H1 (cell line): ENCODE measurements at regions not wholly inside any gene's neighbourhood (a gene's known extent, or its start where the extent isn't known, plus 50 kb on each side); places are given as distances from the start of the nearest gene placed in this dataset.

ENCODE experiments used
- CTCF ChIA-PET: fragments of 300-600 bp; sonication (Branson Sonifier 250); formaldehyde crosslinking; loops from one replicate; lab custom pipeline; 2021; ENCODE audit not compliant: partially characterized antibody; lab: Charles Lee
- POLR2A ChIA-PET: fragments of 300-600 bp; sonication (Branson Sonifier 250); formaldehyde crosslinking; loops from one replicate; lab custom pipeline; 2021; ENCODE audit warnings: inconsistent platforms; ENCODE audit not compliant: partially characterized antibody; lab: Charles Lee
- DNase-seq, 2 experiments: peaks; one replicate each; pipeline versions ENCODE4 v3.0.0 to v3.0.0-alpha.2; 2010 to 2022; ENCODE audit warnings: low spot score in 2 of 2, low read depth in 1 of 2, mixed read lengths in 1 of 2
- FAIRE-seq: peaks from 2 replicates; lab custom pipeline; 2011; peaks lifted over from hg19 to GRCh38; lab: Jason Lieb, UNC
- H2AFZ ChIP-seq: 2 replicates; pipeline ENCODE4 v1.8.1; 2012; ENCODE audit warnings: low read length, inconsistent platforms
- H2AK5ac ChIP-seq: 2 replicates; pipeline ENCODE4 v1.6.1; 2013; ENCODE audit warnings: low read depth, low read length
- H2BK120ac ChIP-seq: replicated peaks from 2 replicates; pipeline ENCODE3; 2013; ENCODE audit warnings: low read depth, low read length, inconsistent platforms
- H2BK12ac ChIP-seq: 2 replicates; pipeline ENCODE4 v1.6.1; 2013; ENCODE audit warnings: low read depth, low read length
- H2BK15ac ChIP-seq: 2 replicates; pipeline ENCODE4 v1.6.1; 2013; ENCODE audit warnings: low read length
- H2BK20ac ChIP-seq: 2 replicates; pipeline ENCODE4 v1.6.1; 2013; ENCODE audit warnings: low read length
- H2BK5ac ChIP-seq: 2 replicates; pipeline ENCODE4 v1.6.1; 2013; ENCODE audit warnings: low read depth, low read length
- H3K14ac ChIP-seq: 2 replicates; pipeline ENCODE4 v1.6.1; 2013; ENCODE audit warnings: inconsistent platforms; ENCODE audit not compliant: insufficient read length
- H3K18ac ChIP-seq: 2 replicates; pipeline ENCODE4 v1.6.1; 2013; ENCODE audit warnings: low read length; ENCODE audit errors: extremely low read depth
- H3K23ac ChIP-seq: 2 replicates; pipeline ENCODE4 v1.6.1; 2013; ENCODE audit warnings: inconsistent platforms; ENCODE audit not compliant: insufficient read length
- H3K23me2 ChIP-seq: 2 replicates; pipeline ENCODE4 v1.6.1; 2013; ENCODE audit warnings: low read depth, low read length
- H3K27ac ChIP-seq: 2 replicates; pipeline ENCODE4 v1.6.1; 2011; ENCODE audit warnings: low read depth, low read length, inconsistent platforms
- H3K27me3 ChIP-seq, 4 experiments: replicated peaks in 1 of 4; 1 replicate in 1 of 4; 2 replicates in 3 of 4; pipeline versions ENCODE4 v1.6.1 to v1.8.1; 2011 to 2013; ENCODE audit warnings: low read length in 3 of 4, mild to moderate bottlenecking in 3 of 4, inconsistent platforms in 2 of 4, mixed read lengths in 2 of 4, moderate library complexity in 1 of 4; ENCODE audit not compliant: control insufficient read depth in 3 of 4, insufficient read depth in 3 of 4; ENCODE audit errors: extremely low read depth in 1 of 4
- H3K36me3 ChIP-seq, 4 experiments: 2 replicates each; pipeline versions ENCODE4 v1.6.1 to v1.8.1; 2011 to 2013; ENCODE audit warnings: mild to moderate bottlenecking in 4 of 4, low read length in 3 of 4, moderate library complexity in 2 of 4, control low read depth in 1 of 4, inconsistent platforms in 1 of 4; ENCODE audit not compliant: insufficient read depth in 4 of 4, control insufficient read depth in 2 of 4
- H3K4ac ChIP-seq: replicated peaks from 2 replicates; pipeline ENCODE3; 2013; ENCODE audit warnings: low read length, low read depth, mixed read lengths, inconsistent platforms; ENCODE audit not compliant: insufficient read length
- H3K4me1 ChIP-seq, 4 experiments: replicated peaks in 1 of 4; 1 replicate in 1 of 4; 2 replicates in 3 of 4; pipeline versions ENCODE4 v1.6.1 to v1.8.1; 2011 to 2013; ENCODE audit warnings: low read length in 3 of 4, inconsistent platforms in 2 of 4, mixed read lengths in 1 of 4; ENCODE audit not compliant: insufficient read depth in 4 of 4, control insufficient read depth in 3 of 4
- H3K4me2 ChIP-seq, 2 experiments: 2 replicates each; pipeline versions ENCODE4 v1.6.1 to v1.8.1; 2011 to 2013; ENCODE audit warnings: low read depth in 2 of 2, low read length in 2 of 2, control low read depth in 1 of 2, inconsistent platforms in 1 of 2, mild to moderate bottlenecking in 1 of 2; ENCODE audit not compliant: insufficient read depth in 1 of 2
- H3K4me3 ChIP-seq, 4 experiments: fragments of 200-600, 300-600 bp in 1 of 4; sonication (generic), shearing (Covaris generic), sonication (Bioruptor Twin) in 1 of 4; 2 replicates each; pipeline versions ENCODE4 v1.5.1 to v1.8.1; 2011 to 2016; ENCODE audit warnings: low read length in 4 of 4, low read depth in 3 of 4, control low read depth in 2 of 4, inconsistent platforms in 2 of 4, mild to moderate bottlenecking in 2 of 4, mixed read lengths in 1 of 4, moderate library complexity in 1 of 4; ENCODE audit not compliant: insufficient read depth in 2 of 4; ENCODE audit errors: extremely low read depth in 1 of 4
- H3K56ac ChIP-seq: replicated peaks from 2 replicates; pipeline ENCODE3; 2013; ENCODE audit warnings: low read depth, mild to moderate bottlenecking, mixed read lengths, low read length, inconsistent platforms; ENCODE audit not compliant: insufficient read length
- H3K79me1 ChIP-seq: 2 replicates; pipeline ENCODE4 v1.6.1; 2013; ENCODE audit warnings: low read depth, low read length, control low read depth
- H3K79me2 ChIP-seq, 2 experiments: 2 replicates each; pipeline versions ENCODE4 v1.6.1 to v1.8.1; 2012 to 2013; ENCODE audit warnings: low read length in 2 of 2, mild to moderate bottlenecking in 2 of 2, inconsistent platforms in 1 of 2; ENCODE audit not compliant: insufficient read depth in 2 of 2, control insufficient read depth in 1 of 2
- H3K9ac ChIP-seq, 4 experiments: replicated peaks in 1 of 4; 1 replicate in 1 of 4; 2 replicates in 3 of 4; pipeline versions ENCODE4 v1.6.1 to v1.8.1; 2011 to 2013; ENCODE audit warnings: low read depth in 3 of 4, low read length in 3 of 4, control low read depth in 2 of 4, mild to moderate bottlenecking in 2 of 4, moderate library complexity in 2 of 4, inconsistent platforms in 1 of 4; ENCODE audit errors: extremely low read depth in 1 of 4
- H3K9me3 ChIP-seq, 2 experiments: 2 replicates each; pipeline versions ENCODE4 v1.6.1 to v1.8.1; 2012 to 2013; ENCODE audit warnings: mild to moderate bottlenecking in 2 of 2, moderate library complexity in 2 of 2, control low read depth in 1 of 2, inconsistent platforms in 1 of 2, low read depth in 1 of 2, low read length in 1 of 2, mixed read lengths in 1 of 2; ENCODE audit not compliant: insufficient read depth in 2 of 2
- H4K20me1 ChIP-seq, 2 experiments: replicated peaks in 1 of 2; 2 replicates each; pipeline versions ENCODE3 to v1.8.1; 2011 to 2013; ENCODE audit warnings: inconsistent platforms in 2 of 2, low read length in 2 of 2, mild to moderate bottlenecking in 1 of 2; ENCODE audit not compliant: insufficient read depth in 2 of 2, control insufficient read depth in 1 of 2
- H4K5ac ChIP-seq: 2 replicates; pipeline ENCODE4 v1.6.1; 2013; ENCODE audit warnings: low read length, low read depth, mixed read lengths, inconsistent platforms; ENCODE audit not compliant: insufficient read length
- H4K8ac ChIP-seq: 2 replicates; pipeline ENCODE4 v1.8.0; 2013; ENCODE audit warnings: mild to moderate bottlenecking, moderate library complexity, low read length, inconsistent platforms; ENCODE audit not compliant: insufficient read depth; ENCODE audit errors: extremely low read depth
- H4K91ac ChIP-seq: replicated peaks from 2 replicates; pipeline ENCODE3; 2013; ENCODE audit warnings: low read length, mixed read lengths, inconsistent platforms; ENCODE audit not compliant: insufficient read length
- EGR1 ChIP-seq: IDR thresholded peaks from 2 replicates; pipeline ENCODE4 v1.6.1; 2011; ENCODE audit warnings: low read depth, low read length, borderline replicate concordance
- KDM4A ChIP-seq: IDR thresholded peaks from one replicate; pipeline ENCODE4 v1.7.1; 2012; ENCODE audit warnings: low read depth, mild to moderate bottlenecking, moderate library complexity, low read length, inconsistent platforms; ENCODE audit not compliant: severe bottlenecking
- MAFK ChIP-seq: IDR thresholded peaks from 2 replicates; pipeline ENCODE4 v1.6.1; 2012; ENCODE audit warnings: low read depth, mild to moderate bottlenecking, improper control_type of control experiment, low read length
- POLR2AphosphoS5 ChIP-seq: IDR thresholded peaks from 2 replicates; pipeline ENCODE4 v1.6.1; 2011; ENCODE audit warnings: low read depth, low read length
- POU5F1 ChIP-seq: IDR thresholded peaks from 2 replicates; pipeline ENCODE4 v1.6.1; 2011; ENCODE audit warnings: low read depth, mild to moderate bottlenecking, low read length, moderate library complexity
- RFX5 ChIP-seq: IDR thresholded peaks from 2 replicates; pipeline ENCODE4 v1.6.1; 2011; ENCODE audit warnings: low read depth, low read length, improper control_type of control experiment, borderline replicate concordance
- SP4 ChIP-seq: IDR thresholded peaks from 2 replicates; pipeline ENCODE4 v1.6.1; 2012; ENCODE audit warnings: low read length, inconsistent platforms
- TBP ChIP-seq: IDR thresholded peaks from 2 replicates; pipeline ENCODE4 v1.6.1; 2011; ENCODE audit warnings: low read depth, low read length, improper control_type of control experiment
- WGBS, 2 experiments: shearing (Covaris generic) in 1 of 2; methylation state at CpG; one replicate each; pipeline versions ENCODE4 v1.1.6 to v1.1.7; 2013 to 2015; ENCODE audit warnings: low lambda C conversion rate in 2 of 2, mixed read lengths in 2 of 2, inconsistent platforms in 1 of 2, low coverage in 1 of 2, missing lambda C conversion rate in 1 of 2; ENCODE audit not compliant: insufficient replicate concordance in 2 of 2, insufficient coverage in 1 of 2, insufficient read length in 1 of 2; ENCODE audit errors: extremely low coverage in 1 of 2, missing lambda C conversion rate in 1 of 2; 5-methylcytosine and 5-hydroxymethylcytosine counted together
- TF ChIP-seq, protein P1 (sequence below): IDR thresholded peaks from 2 replicates; pipeline ENCODE4 v1.6.1; 2012; ENCODE audit warnings: inconsistent platforms

GRCh38 chr2:176963568-176964287 is 248.9 kb upstream of the HNRNPA3 start:
- 96% methylated on average over 4 of the region's 4 CpGs; no CpG with 5 or more reads in 1 of the 2 experiments for WGBS, 2 experiments
- no peak overlapping the region for H3K27ac ChIP-seq
- no peak overlapping the region for H2AFZ ChIP-seq
- no peaks in the 10 kb centered on the region for H3K36me3 ChIP-seq
- H3K4me1 ChIP-seq, result peaks cover 0 to 6% (median 0%) of the 10 kb centered on the region in 4 experiments; a peak in 1 of 7 replicates
- no peak for FAIRE-seq
- H3K9ac ChIP-seq, result no peak overlapping the region
- H4K8ac ChIP-seq, result no peak overlapping the region
- H2AK5ac ChIP-seq, result no peak overlapping the region
- no peak overlapping the region for H2BK5ac ChIP-seq
- ChIA-PET CTCF (no interaction called here), POLR2A (no interaction called here)
- H3K18ac ChIP-seq, result no peak overlapping the region
- H3K9me3 ChIP-seq, result no peaks in the 10 kb centered on the region
- no peak overlapping the region for H3K4me3 ChIP-seq
- TF ChIP-seq TBP, result no peak
- no peak for TF ChIP-seq SP4
- no peak for TF ChIP-seq POU5F1
- no peak for TF ChIP-seq KDM4A
- TF ChIP-seq RFX5, result no peak
- no peak for TF ChIP-seq EGR1
- TF ChIP-seq, protein P1, sequence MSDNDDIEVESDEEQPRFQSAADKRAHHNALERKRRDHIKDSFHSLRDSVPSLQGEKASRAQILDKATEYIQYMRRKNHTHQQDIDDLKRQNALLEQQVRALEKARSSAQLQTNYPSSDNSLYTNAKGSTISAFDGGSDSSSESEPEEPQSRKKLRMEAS, result no peak
- TF ChIP-seq MAFK, result no peak
- no peak for TF ChIP-seq POLR2AphosphoS5
- TF ChIP-seq, all 59 proteins: peak for 0
- H3K79me1 ChIP-seq, result no peaks in the 10 kb centered on the region
- no peak for DNase-seq
- no peak overlapping the region for H2BK20ac ChIP-seq
- no peak overlapping the region for H2BK12ac ChIP-seq
- no peaks in the 10 kb centered on the region for H3K79me2 ChIP-seq
- no peaks in the 10 kb centered on the region for H4K20me1 ChIP-seq
- H4K5ac ChIP-seq, result no peak overlapping the region
- no peak overlapping the region for H3K56ac ChIP-seq
- H2BK15ac ChIP-seq, result no peak overlapping the region
- H3K14ac ChIP-seq, result no peak overlapping the region
- H3K4ac ChIP-seq, result no peak overlapping the region
- no peak overlapping the region for H4K91ac ChIP-seq
- no peak overlapping the region for H3K4me2 ChIP-seq
- no peak overlapping the region for H3K23ac ChIP-seq
- H3K23me2 ChIP-seq, result no peaks in the 10 kb centered on the region
- no peaks in the 10 kb centered on the region for H3K27me3 ChIP-seq
- no peak overlapping the region for H2BK120ac ChIP-seq
